ENCODE measurements at regions not wholly inside any gene's neighbourhood (a gene's known extent, or its start where the extent isn't known, plus 50 kb on each side); places are given as distances from the start of the nearest gene placed in this dataset.

- Mint-ChIP-seq H3K4me3 (no peak overlapping the region), H3K4me1 (no peaks in the 10 kb centered on the region), H3K27ac (peak overlapping the region in 1 of 6 donors; percentile 52), H3K27me3 (ENCODE audit: low read depth in 3 of 3) (peaks cover 0 to 4% (median 1%) of the 10 kb centered on the region in 3 donors), H3K9me3 (peaks cover 0 to 4% (median under 1%) of the 10 kb centered on the region in 6 donors), H3K36me3 (no peaks in the 10 kb centered on the region)
- DNase-seq: no peak
These were observed 498.7 kb upstream of the RAB6C start for GRCh38 chr2:129480790-129481189.

- DNase-seq: no peak
- H3K4me1 Mint-ChIP-seq: no peaks in the 10 kb centered on the region
- peaks cover 0 to 4% (median 0%) of the 10 kb centered on the region in 6 donors for H3K9me3 Mint-ChIP-seq
- no peak overlapping the region for H3K4me3 Mint-ChIP-seq
- H3K27ac Mint-ChIP-seq: no peak overlapping the region
- H3K27me3 Mint-ChIP-seq (ENCODE audit: low read depth in 3 of 3): peaks cover 0 to 5% (median 1%) of the 10 kb centered on the region in 3 donors
- no peaks in the 10 kb centered on the region for H3K36me3 Mint-ChIP-seq
These were observed 497.9 kb upstream of the RAB6C start for GRCh38 chr2:129481306-129482219.

GRCh38 chr2:129482626-129483025 lies 496.8 kb upstream of the RAB6C start:
- DNase-seq: no peak
- Mint-ChIP-seq H3K4me1 (no peaks in the 10 kb centered on the region), H3K4me3 (no peak overlapping the region), H3K36me3 (no peaks in the 10 kb centered on the region), H3K9me3 (peaks cover 0 to 4% (median 0%) of the 10 kb centered on the region in 6 donors), H3K27me3 (ENCODE audit: low read depth in 3 of 3) (peaks cover 0 to 5% (median 1%) of the 10 kb centered on the region in 3 donors), H3K27ac (no peak overlapping the region)

GRCh38 chr2:129483366-129483765 lies 496.1 kb upstream of the RAB6C start:
- Mint-ChIP-seq H3K36me3 (no peaks in the 10 kb centered on the region), H3K27me3 (ENCODE audit: low read depth in 3 of 3) (peaks cover 0 to 5% (median 1%) of the 10 kb centered on the region in 3 donors), H3K4me3 (no peak overlapping the region), H3K4me1 (no peaks in the 10 kb centered on the region), H3K9me3 (peaks cover 0 to 4% (median 0%) of the 10 kb centered on the region in 6 donors), H3K27ac (peak overlapping the region in 2 of 6 donors; percentile 20 to 57)
- DNase-seq: peak in 1 of 3 donors; percentile 2

GRCh38 chr2:129484999-129485897 lies 494.2 kb upstream of the RAB6C start:
- no peak for DNase-seq
- no peaks in the 10 kb centered on the region for H3K4me1 Mint-ChIP-seq

GRCh38 chr2:129488376-129488775 lies 491.1 kb upstream of the RAB6C start:
- peaks cover 0 to 3% (median 0%) of the 10 kb centered on the region in 3 donors for H3K36me3 Mint-ChIP-seq
- no peaks in the 10 kb centered on the region for H3K4me1 Mint-ChIP-seq
- no peak for DNase-seq
- no peak overlapping the region for H3K4me3 Mint-ChIP-seq
- peaks cover 0 to 2% (median 0%) of the 10 kb centered on the region in 6 donors for H3K9me3 Mint-ChIP-seq
- no peak overlapping the region for H3K27ac Mint-ChIP-seq
- peaks cover 0 to 1% (median 0%) of the 10 kb centered on the region in 3 donors for H3K27me3 Mint-ChIP-seq (ENCODE audit: low read depth in 3 of 3)

More at GRCh38 chr2:129484999-129485897, 494.2 kb upstream of the RAB6C start:
- Mint-ChIP-seq H3K36me3 (no peaks in the 10 kb centered on the region), H3K27me3 (ENCODE audit: low read depth in 3 of 3) (peaks cover 0 to 5% (median 0%) of the 10 kb centered on the region in 3 donors), H3K27ac (no peak overlapping the region), H3K4me3 (no peak overlapping the region), H3K9me3 (peaks cover 0 to 3% (median 0%) of the 10 kb centered on the region in 6 donors)

GRCh38 chr2:129490641-129491040 lies 488.8 kb upstream of the RAB6C start:
- H3K4me1 Mint-ChIP-seq: no peaks in the 10 kb centered on the region
- no peak for DNase-seq
- H3K4me3 Mint-ChIP-seq: no peak overlapping the region
- no peak overlapping the region for H3K27ac Mint-ChIP-seq
- peaks cover 0 to 2% (median 1%) of the 10 kb centered on the region in 3 donors for H3K27me3 Mint-ChIP-seq (ENCODE audit: low read depth in 3 of 3)
- peaks cover 0 to 3% (median 0%) of the 10 kb centered on the region in 3 donors for H3K36me3 Mint-ChIP-seq
- peaks cover 0 to 5% (median 0%) of the 10 kb centered on the region in 6 donors for H3K9me3 Mint-ChIP-seq

GRCh38 chr2:129491308-129491707 lies 488.2 kb upstream of the RAB6C start:
- H3K9me3 Mint-ChIP-seq: peaks cover 0 to 5% (median 0%) of the 10 kb centered on the region in 6 donors
- DNase-seq: no peak
- H3K36me3 Mint-ChIP-seq: peaks cover 0 to 3% (median 0%) of the 10 kb centered on the region in 3 donors
- no peak overlapping the region for H3K4me3 Mint-ChIP-seq
- H3K27me3 Mint-ChIP-seq (ENCODE audit: low read depth in 3 of 3): peaks cover 0 to 2% (median under 1%) of the 10 kb centered on the region in 3 donors
- H3K4me1 Mint-ChIP-seq: no peaks in the 10 kb centered on the region
- no peak overlapping the region for H3K27ac Mint-ChIP-seq

- Mint-ChIP-seq H3K27me3 (ENCODE audit: low read depth in 3 of 3) (peaks cover 0 to 2% (median 0%) of the 10 kb centered on the region in 3 donors), H3K36me3 (peaks cover 0 to 3% (median 0%) of the 10 kb centered on the region in 3 donors)
These were observed 486.9 kb upstream of the RAB6C start for GRCh38 chr2:129492548-129492947.

GRCh38 chr2:129499747-129500146 lies 479.7 kb upstream of the RAB6C start:
- Mint-ChIP-seq H3K4me3 (no peak overlapping the region), H3K9me3 (peaks cover 0 to 4% (median under 1%) of the 10 kb centered on the region in 6 donors), H3K27me3 (ENCODE audit: low read depth in 3 of 3) (peaks cover 0 to 3% (median 0%) of the 10 kb centered on the region in 3 donors), H3K27ac (no peak overlapping the region), H3K36me3 (no peaks in the 10 kb centered on the region), H3K4me1 (no peaks in the 10 kb centered on the region)
- no peak for DNase-seq

More at GRCh38 chr2:129492548-129492947, 486.9 kb upstream of the RAB6C start:
- no peak for DNase-seq
- H3K9me3 Mint-ChIP-seq: peaks cover 0 to 5% (median 0%) of the 10 kb centered on the region in 6 donors
- H3K4me1 Mint-ChIP-seq: no peaks in the 10 kb centered on the region
- no peak overlapping the region for H3K4me3 Mint-ChIP-seq
- no peak overlapping the region for H3K27ac Mint-ChIP-seq

- Mint-ChIP-seq H3K36me3 (no peaks in the 10 kb centered on the region), H3K4me3 (no peak overlapping the region), H3K9me3 (peaks cover 0 to 4% (median under 1%) of the 10 kb centered on the region in 6 donors), H3K4me1 (no peaks in the 10 kb centered on the region), H3K27ac (no peak overlapping the region), H3K27me3 (ENCODE audit: low read depth in 3 of 3) (peaks cover 0 to 3% (median 0%) of the 10 kb centered on the region in 3 donors)
- no peak for DNase-seq
These were observed 476.7 kb upstream of the RAB6C start for GRCh38 chr2:129502781-129503180.

- peaks cover 0 to 3% (median under 1%) of the 10 kb centered on the region in 6 donors for H3K9me3 Mint-ChIP-seq
- no peaks in the 10 kb centered on the region for H3K36me3 Mint-ChIP-seq
- H3K4me1 Mint-ChIP-seq: no peaks in the 10 kb centered on the region
These were observed 474.8 kb upstream of the RAB6C start for GRCh38 chr2:129504646-129505045.

GRCh38 chr2:129518937-129519336 lies 460.5 kb upstream of the RAB6C start:
- Mint-ChIP-seq H3K4me1 (no peaks in the 10 kb centered on the region), H3K4me3 (no peak overlapping the region), H3K27me3 (ENCODE audit: low read depth in 3 of 3) (peaks cover 0 to 3% (median 3%) of the 10 kb centered on the region in 3 donors), H3K36me3 (peaks cover 0 to 3% (median 0%) of the 10 kb centered on the region in 3 donors), H3K27ac (no peak overlapping the region), H3K9me3 (peaks cover 0 to 16% (median 6%) of the 10 kb centered on the region in 6 donors)
- DNase-seq: no peak

More at GRCh38 chr2:129504646-129505045, 474.8 kb upstream of the RAB6C start:
- H3K4me3 Mint-ChIP-seq: no peak overlapping the region
- no peak for DNase-seq
- H3K27me3 Mint-ChIP-seq (ENCODE audit: low read depth in 3 of 3): peaks cover 0 to 1% (median 0%) of the 10 kb centered on the region in 3 donors
- H3K27ac Mint-ChIP-seq: no peak overlapping the region
